ENCODE measurements at regions not wholly inside any gene's neighbourhood (a gene's known extent, or its start where the extent isn't known, plus 50 kb on each side); places are given as distances from the start of the nearest gene placed in this dataset.

GRCh38 chr18:24764766-24765165 lies 304.3 kb downstream of the HRH4 start:
- intact Hi-C loops (cut with micrococcal nuclease; ENCODE audit: unreplicated experiment): no loop called here
- Histone ChIP-seq H3K79me2 (ENCODE audit: insufficient read depth, low read depth, low read length) (no peaks in the 10 kb centered on the region), H3K9me3 (ENCODE audit: low read length) (no peaks in the 10 kb centered on the region), H4K20me1 (ENCODE audit: insufficient read depth, low read length) (no peaks in the 10 kb centered on the region), H3K4me2 (ENCODE audit: low read length) (no peak overlapping the region), H3K4me1 (ENCODE audit: insufficient read depth, low read length, poor library complexity, severe bottlenecking) (no peaks in the 10 kb centered on the region), H3K36me3 (ENCODE audit: insufficient read depth, low read length) (no peaks in the 10 kb centered on the region), H3K27ac (ENCODE audit: low read depth, low read length, poor library complexity, severe bottlenecking) (no peak overlapping the region), H2AFZ (ENCODE audit: low read length) (no peak overlapping the region), H3K4me3 (ENCODE audit: low read depth, low read length, poor library complexity, severe bottlenecking) (no peak overlapping the region), H3K9me2 (ENCODE audit: insufficient read depth, low read length) (0 out of 2 replicates have a peak, but pooled peaks cover 3% of the 10 kb centered on the region)
- DNase-seq (ENCODE audit: low spot score): no peak
- BruUV-seq (replicated peaks): no TSS peak
- POLR2A ChIA-PET: no interaction called here
- CTCF ChIA-PET (ENCODE audit: unreplicated experiment): no interaction called here
- TF ChIP-seq EZH2phosphoT487 (IDR thresholded peaks at IDR 0.05; ENCODE audit: borderline replicate concordance, low read depth, low read length) (no peak), CTCF (conservative IDR thresholded peaks at IDR 0.05; ENCODE audit: low read length) (no peak)

GRCh38 chr18:24766376-24766775 lies 305.9 kb downstream of the HRH4 start:
- ChIA-PET POLR2A (no interaction called here), CTCF (ENCODE audit: unreplicated experiment) (no interaction called here)
- no peak for DNase-seq (ENCODE audit: low spot score)
- H3K79me2 ChIP-seq (ENCODE audit: insufficient read depth, low read depth, low read length): no peaks in the 10 kb centered on the region
- H3K9me2 ChIP-seq (ENCODE audit: insufficient read depth, low read length): 0 out of 2 replicates have a peak, but pooled peaks cover under 1% of the 10 kb centered on the region
- H4K20me1 ChIP-seq (ENCODE audit: insufficient read depth, low read length): no peaks in the 10 kb centered on the region
- no peak overlapping the region for H2AFZ ChIP-seq (ENCODE audit: low read length)
- no peak overlapping the region for H3K4me3 ChIP-seq (ENCODE audit: low read depth, low read length, poor library complexity, severe bottlenecking)
- H3K36me3 ChIP-seq (ENCODE audit: insufficient read depth, low read length): no peaks in the 10 kb centered on the region
- no TSS peak for BruUV-seq (replicated peaks)
- intact Hi-C loops (cut with micrococcal nuclease; ENCODE audit: unreplicated experiment): no loop called here
- H3K9me3 ChIP-seq (ENCODE audit: low read length): no peaks in the 10 kb centered on the region
- H3K4me2 ChIP-seq (ENCODE audit: low read length): no peak overlapping the region
- no peaks in the 10 kb centered on the region for H3K4me1 ChIP-seq (ENCODE audit: insufficient read depth, low read length, poor library complexity, severe bottlenecking)
- TF ChIP-seq CTCF (conservative IDR thresholded peaks at IDR 0.05; ENCODE audit: low read length) (no peak), EZH2phosphoT487 (IDR thresholded peaks at IDR 0.05; ENCODE audit: borderline replicate concordance, low read depth, low read length) (no peak)
- H3K27ac ChIP-seq (ENCODE audit: low read depth, low read length, poor library complexity, severe bottlenecking): no peak overlapping the region

GRCh38 chr18:24770311-24771024 lies 310.0 kb downstream of the HRH4 start:
- H3K36me3 ChIP-seq (ENCODE audit: insufficient read depth, low read length): no peaks in the 10 kb centered on the region
- no peak overlapping the region for H2AFZ ChIP-seq (ENCODE audit: low read length)
- no peak overlapping the region for H3K4me3 ChIP-seq (ENCODE audit: low read depth, low read length, poor library complexity, severe bottlenecking)
- no peak for TF ChIP-seq EZH2phosphoT487 (IDR thresholded peaks at IDR 0.05; ENCODE audit: borderline replicate concordance, low read depth, low read length)
- no peak for TF ChIP-seq CTCF (conservative IDR thresholded peaks at IDR 0.05; ENCODE audit: low read length)
- no peaks in the 10 kb centered on the region for H3K79me2 ChIP-seq (ENCODE audit: insufficient read depth, low read depth, low read length)
- CTCF ChIA-PET (ENCODE audit: unreplicated experiment): no interaction called here
- no TSS peak for BruUV-seq (replicated peaks)
- H3K9me2 ChIP-seq (ENCODE audit: insufficient read depth, low read length): no peaks in the 10 kb centered on the region
- H3K27ac ChIP-seq (ENCODE audit: low read depth, low read length, poor library complexity, severe bottlenecking): no peak overlapping the region
- DNase-seq (ENCODE audit: low spot score): no peak
- no peaks in the 10 kb centered on the region for H4K20me1 ChIP-seq (ENCODE audit: insufficient read depth, low read length)
- no peak overlapping the region for H3K4me2 ChIP-seq (ENCODE audit: low read length)
- no peaks in the 10 kb centered on the region for H3K9me3 ChIP-seq (ENCODE audit: low read length)
- intact Hi-C loops (cut with micrococcal nuclease; ENCODE audit: unreplicated experiment): no loop called here
- POLR2A ChIA-PET: interaction anchor here (0.5 to 1.0 kb wide), 4 partner anchors 29 to 507 kb away, joined by 3 to 4 read pairs (median 3); no protein-coding TSS in a partner anchor
- H3K4me1 ChIP-seq (ENCODE audit: insufficient read depth, low read length, poor library complexity, severe bottlenecking): no peaks in the 10 kb centered on the region

Data from OCI-LY7 (cell line).